ENCODE measurements at regions not wholly inside any gene's neighbourhood (a gene's known extent, or its start where the extent isn't known, plus 50 kb on each side); places are given as distances from the start of the nearest gene placed in this dataset.
"Not testable (repeated sequence)": the region's sequence is repeated elsewhere in the genome, so short reads cannot be mapped to it uniquely, and the experiment has no call there.

DNA sequence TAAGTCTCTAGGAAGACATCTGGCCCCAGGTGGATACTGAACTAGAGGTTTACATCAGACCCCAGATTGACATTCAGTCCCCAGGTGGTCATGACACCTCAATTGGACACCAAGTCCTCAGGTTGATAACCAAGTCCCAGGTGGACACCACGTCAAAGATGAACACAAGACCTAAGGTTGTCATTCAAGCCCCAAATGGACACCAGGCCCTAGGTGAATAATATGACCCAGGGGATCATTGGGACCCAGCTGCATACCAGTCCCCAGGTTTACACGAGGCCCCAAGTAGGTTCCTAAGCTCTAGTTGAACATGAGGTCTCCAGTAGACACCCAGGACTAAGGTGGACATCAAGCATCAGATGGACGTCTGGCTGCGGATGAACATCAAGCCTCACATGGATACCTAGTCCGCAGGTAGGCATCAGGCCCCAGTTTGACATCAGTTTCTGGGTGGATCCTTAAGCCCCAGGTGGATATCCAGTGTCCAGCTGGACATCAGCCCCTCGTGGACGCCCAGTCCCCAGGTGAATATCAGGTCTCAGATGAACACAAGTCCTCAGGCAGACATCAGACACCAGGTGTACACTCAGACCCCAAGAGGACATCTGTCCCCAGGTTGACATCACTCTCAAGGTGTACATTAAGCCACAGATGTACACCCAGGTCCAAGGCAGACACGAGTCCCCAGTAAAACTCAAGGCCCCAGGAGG is 1486.7 kb upstream of the TPTE start:
- peaks cover 6 to 74% of the 10 kb centered on the region in 2 donors for H3K9me3 ChIP-seq (replicated peaks in 1 of 2; ENCODE audit: control insufficient read depth in 1 of 2, insufficient read depth in 1 of 2, low read length in 2 of 2)
- H4K20me1 ChIP-seq (ENCODE audit: insufficient read depth, low read length); H3K4me3 ChIP-seq (replicated peaks in 1 of 3; ENCODE audit: low read depth in 2 of 3, low read length in 3 of 3); H3K27me3 ChIP-seq (ENCODE audit: control insufficient read depth in 2 of 2, insufficient read depth in 2 of 2, low read length in 2 of 2); H3K4me2 ChIP-seq (replicated peaks; ENCODE audit: extremely low read depth, low read length, poor library complexity, severe bottlenecking); H3K36me3 Mint-ChIP-seq; H3K79me2 ChIP-seq (ENCODE audit: insufficient read depth, low read length); intact Hi-C loops (cut with micrococcal nuclease); H3K4me3 Mint-ChIP-seq; H3K4me1 ChIP-seq (ENCODE audit: control insufficient read depth in 1 of 2, insufficient read depth in 2 of 2, low read length in 2 of 2); H3K36me3 ChIP-seq (replicated peaks in 1 of 2; ENCODE audit: control insufficient read depth in 1 of 2, insufficient read depth in 2 of 2, low read length in 2 of 2); H3K27ac ChIP-seq (ENCODE audit: low read depth in 1 of 2, low read length in 2 of 2); DNase-seq; H3K9ac ChIP-seq (ENCODE audit: insufficient read depth, low read length, poor library complexity, severe bottlenecking); H3K27me3 Mint-ChIP-seq (ENCODE audit: low read depth in 3 of 3); H3K4me1 Mint-ChIP-seq; H3K27ac Mint-ChIP-seq; H2AFZ ChIP-seq (ENCODE audit: insufficient read depth, low read depth, low read length, poor library complexity, severe bottlenecking): not testable (repeated sequence)
- H3K9me3 Mint-ChIP-seq = peaks cover 2 to 52% (median 25%) of the 10 kb centered on the region in 7 donors
- 53% methylated on average over 1 of the region's 8 CpGs for WGBS (ENCODE audit: insufficient coverage)

DNA sequence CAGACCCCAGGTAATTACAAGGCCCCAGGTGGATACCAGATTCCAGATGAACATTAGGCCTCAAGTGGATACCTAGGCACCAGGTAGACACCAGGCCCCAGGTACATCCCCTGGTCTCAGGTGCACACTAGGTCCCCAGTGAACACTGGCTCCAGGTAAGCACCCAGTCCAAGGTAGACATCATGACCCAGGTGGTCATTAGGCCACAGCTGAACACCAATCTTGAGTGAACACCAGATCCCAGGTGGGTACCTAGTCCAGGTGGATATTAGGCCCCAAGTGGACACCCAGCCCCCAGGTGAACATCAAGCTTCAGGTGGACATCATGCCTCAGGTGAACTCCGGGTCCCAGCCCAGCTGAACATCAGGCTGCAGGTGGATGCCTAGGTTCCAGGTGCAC is 1486.2 kb upstream of the TPTE start:
- H4K20me1 ChIP-seq (ENCODE audit: insufficient read depth, low read length); H3K4me3 ChIP-seq (replicated peaks in 1 of 3; ENCODE audit: low read depth in 2 of 3, low read length in 3 of 3); H3K36me3 ChIP-seq (replicated peaks in 1 of 2; ENCODE audit: control insufficient read depth in 1 of 2, insufficient read depth in 2 of 2, low read length in 2 of 2); H3K27me3 ChIP-seq (ENCODE audit: control insufficient read depth in 2 of 2, insufficient read depth in 2 of 2, low read length in 2 of 2); H3K36me3 Mint-ChIP-seq; H2AFZ ChIP-seq (ENCODE audit: insufficient read depth, low read depth, low read length, poor library complexity, severe bottlenecking); H3K27me3 Mint-ChIP-seq (ENCODE audit: low read depth in 3 of 3); H3K27ac Mint-ChIP-seq; H3K4me2 ChIP-seq (replicated peaks; ENCODE audit: extremely low read depth, low read length, poor library complexity, severe bottlenecking); H3K4me1 Mint-ChIP-seq; DNase-seq; H3K79me2 ChIP-seq (ENCODE audit: insufficient read depth, low read length); H3K27ac ChIP-seq (ENCODE audit: low read depth in 1 of 2, low read length in 2 of 2); H3K4me1 ChIP-seq (ENCODE audit: control insufficient read depth in 1 of 2, insufficient read depth in 2 of 2, low read length in 2 of 2); H3K9ac ChIP-seq (ENCODE audit: insufficient read depth, low read length, poor library complexity, severe bottlenecking); H3K4me3 Mint-ChIP-seq; intact Hi-C loops (cut with micrococcal nuclease): not testable (repeated sequence)
- peaks cover 10 to 76% of the 10 kb centered on the region in 2 donors for H3K9me3 ChIP-seq (replicated peaks in 1 of 2; ENCODE audit: control insufficient read depth in 1 of 2, insufficient read depth in 1 of 2, low read length in 2 of 2)
- no CpG with 5 or more reads among the region's 1 CpG for WGBS (ENCODE audit: insufficient coverage)
- H3K9me3 Mint-ChIP-seq = peaks cover 2 to 55% (median 31%) of the 10 kb centered on the region in 7 donors

GRCh38 chr21:9035970-9036369 is 1485.4 kb upstream of the TPTE start:
- H3K4me3 ChIP-seq (replicated peaks in 1 of 3; ENCODE audit: low read depth in 2 of 3, low read length in 3 of 3); H3K4me1 ChIP-seq (ENCODE audit: control insufficient read depth in 1 of 2, insufficient read depth in 2 of 2, low read length in 2 of 2); H3K27ac Mint-ChIP-seq; H3K36me3 ChIP-seq (replicated peaks in 1 of 2; ENCODE audit: control insufficient read depth in 1 of 2, insufficient read depth in 2 of 2, low read length in 2 of 2); H3K36me3 Mint-ChIP-seq; H4K20me1 ChIP-seq (ENCODE audit: insufficient read depth, low read length); H3K4me3 Mint-ChIP-seq; H3K4me1 Mint-ChIP-seq; H3K27me3 Mint-ChIP-seq (ENCODE audit: low read depth in 3 of 3); intact Hi-C loops (cut with micrococcal nuclease); H3K79me2 ChIP-seq (ENCODE audit: insufficient read depth, low read length); H3K4me2 ChIP-seq (replicated peaks; ENCODE audit: extremely low read depth, low read length, poor library complexity, severe bottlenecking); H2AFZ ChIP-seq (ENCODE audit: insufficient read depth, low read depth, low read length, poor library complexity, severe bottlenecking); H3K27ac ChIP-seq (ENCODE audit: low read depth in 1 of 2, low read length in 2 of 2); H3K9ac ChIP-seq (ENCODE audit: insufficient read depth, low read length, poor library complexity, severe bottlenecking); H3K27me3 ChIP-seq (ENCODE audit: control insufficient read depth in 2 of 2, insufficient read depth in 2 of 2, low read length in 2 of 2); DNase-seq: not testable (repeated sequence)
- peaks cover 2 to 62% (median 37%) of the 10 kb centered on the region in 7 donors for H3K9me3 Mint-ChIP-seq
- H3K9me3 ChIP-seq (replicated peaks in 1 of 2; ENCODE audit: control insufficient read depth in 1 of 2, insufficient read depth in 1 of 2, low read length in 2 of 2) = peaks cover 10 to 78% of the 10 kb centered on the region in 2 donors
- WGBS (ENCODE audit: insufficient coverage) = no CpG with 5 or more reads among the region's 2 CpGs

GRCh38 chr21:9036966-9037587 is 1484.3 kb upstream of the TPTE start:
- H3K9me3 Mint-ChIP-seq = peaks cover 4 to 65% (median 38%) of the 10 kb centered on the region in 7 donors
- H3K4me1 Mint-ChIP-seq; DNase-seq; intact Hi-C loops (cut with micrococcal nuclease); H3K36me3 Mint-ChIP-seq; H3K27ac Mint-ChIP-seq; H4K20me1 ChIP-seq (ENCODE audit: insufficient read depth, low read length); H2AFZ ChIP-seq (ENCODE audit: insufficient read depth, low read depth, low read length, poor library complexity, severe bottlenecking); H3K4me3 Mint-ChIP-seq; H3K4me2 ChIP-seq (replicated peaks; ENCODE audit: extremely low read depth, low read length, poor library complexity, severe bottlenecking); H3K4me3 ChIP-seq (replicated peaks in 1 of 3; ENCODE audit: low read depth in 2 of 3, low read length in 3 of 3); H3K9ac ChIP-seq (ENCODE audit: insufficient read depth, low read length, poor library complexity, severe bottlenecking); H3K36me3 ChIP-seq (replicated peaks in 1 of 2; ENCODE audit: control insufficient read depth in 1 of 2, insufficient read depth in 2 of 2, low read length in 2 of 2); H3K27me3 ChIP-seq (ENCODE audit: control insufficient read depth in 2 of 2, insufficient read depth in 2 of 2, low read length in 2 of 2); H3K27me3 Mint-ChIP-seq (ENCODE audit: low read depth in 3 of 3); H3K79me2 ChIP-seq (ENCODE audit: insufficient read depth, low read length); H3K4me1 ChIP-seq (ENCODE audit: control insufficient read depth in 1 of 2, insufficient read depth in 2 of 2, low read length in 2 of 2); H3K27ac ChIP-seq (ENCODE audit: low read depth in 1 of 2, low read length in 2 of 2): not testable (repeated sequence)
- WGBS (ENCODE audit: insufficient coverage) = no CpG with 5 or more reads among the region's 4 CpGs
- peaks cover 6 to 79% of the 10 kb centered on the region in 2 donors for H3K9me3 ChIP-seq (replicated peaks in 1 of 2; ENCODE audit: control insufficient read depth in 1 of 2, insufficient read depth in 1 of 2, low read length in 2 of 2)

Data from CD14-positive monocyte (primary cell).